Esophagus muscularis mucosa (tissue), 4 donors: ENCODE measurements at regions not wholly inside any gene's neighbourhood (a gene's known extent, or its start where the extent isn't known, plus 50 kb on each side); places are given as distances from the start of the nearest gene placed in this dataset.
A peak's percentile ranks its signal among the peaks of the same experiment; 100 is the strongest.
"Not testable (repeated sequence)": the region's sequence is repeated elsewhere in the genome, so short reads cannot be mapped to it uniquely, and the experiment has no call there.

ENCODE experiments used
- DNase-seq: peaks from one replicate; pipeline ENCODE4 v3.0.0-alpha.2; 2017; ENCODE audit errors: extremely low spot score
- H3K27ac ChIP-seq, 4 donors: fragments of 200-600 bp; sonication (generic); replicated peaks in 1 of 4; 1 replicate in 3 of 4; 2 replicates in 1 of 4; pipeline ENCODE4 v1.5.1; 2016 to 2019; ENCODE audit warnings: mild to moderate bottlenecking in 1 of 4
- H3K27me3 ChIP-seq, 4 donors: fragments of 200-600 bp; sonication (generic); one replicate each; pipeline versions ENCODE4 v1.5.1 to v1.6.0; 2016 to 2019
- H3K36me3 ChIP-seq, 4 donors: fragments of 200-600 bp; sonication (generic); one replicate each; pipeline ENCODE4 v1.5.1; 2016 to 2019
- H3K4me1 ChIP-seq, 4 donors: fragments of 200-600 bp; sonication (generic); one replicate each; pipeline ENCODE4 v1.5.1; 2016 to 2019
- H3K4me3 ChIP-seq, 4 donors: fragments of 200-600 bp; sonication (generic); 1 replicate in 2 of 4; 2 replicates in 2 of 4; pipeline ENCODE4 v1.5.1; 2016 to 2019; ENCODE audit warnings: mild to moderate bottlenecking in 4 of 4, moderate library complexity in 1 of 4
- H3K9me3 ChIP-seq, 4 donors: fragments of 200-600 bp; sonication (generic); 1 replicate in 3 of 4; 2 replicates in 1 of 4; pipeline ENCODE4 v1.5.1; 2016 to 2019
- EP300 ChIP-seq: sonication (generic); formaldehyde crosslinking; IDR thresholded peaks from one replicate; pipeline ENCODE4 v1.6.1; 2017; ENCODE audit warnings: antibody characterized with exemption
- POLR2A ChIP-seq: fragments of 450-650 bp; IDR thresholded peaks from one replicate; pipeline ENCODE4 v1.6.1; 2017; ENCODE audit warnings: antibody characterized with exemption, moderate library complexity, mild to moderate bottlenecking, low read depth
- POLR2AphosphoS5 ChIP-seq, 2 donors: sonication (generic); formaldehyde crosslinking; IDR thresholded peaks; one replicate each; pipeline ENCODE4 v1.6.1; 2017; ENCODE audit warnings: antibody characterized with exemption in 2 of 2
- WGBS: methylation state at CpG from one replicate; pipeline ENCODE4 v1.1.5; 2018; 5-methylcytosine and 5-hydroxymethylcytosine counted together
- intact Hi-C: fragments of 100-400 bp; cut with DNase I; formaldehyde crosslinking; loops from one replicate; pipeline ENCODE4 v1.15.1; 2023
- TF ChIP-seq, protein P1 (sequence below), 3 experiments: fragments of 200-600 bp in 2 of 3; fragments of 450-650 bp in 1 of 3; sonication (generic) in 2 of 3; IDR thresholded peaks; one replicate each; pipeline ENCODE4 v1.5.1; 2017 to 2019; ENCODE audit warnings: antibody characterized with exemption in 3 of 3, mild to moderate bottlenecking in 2 of 3, moderate library complexity in 1 of 3

DNA sequence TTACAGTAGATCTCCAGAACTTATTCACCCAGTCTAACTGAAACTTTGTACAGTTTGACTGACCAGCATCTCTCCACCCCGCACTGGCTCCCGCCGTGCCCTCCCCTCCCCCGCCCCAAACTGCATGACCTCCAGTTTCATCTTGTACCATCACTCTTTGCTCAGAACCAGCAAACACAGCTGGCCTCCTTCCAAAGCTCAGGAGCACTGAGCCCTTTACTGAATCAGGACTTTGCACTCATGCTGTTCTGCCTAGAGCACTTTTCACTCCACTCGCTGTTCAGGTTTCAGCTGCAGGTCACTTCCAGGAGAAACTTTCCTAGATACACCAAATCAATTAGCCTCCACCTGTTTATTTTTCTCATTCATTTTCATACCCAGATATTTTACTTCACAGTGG, 455.3 kb upstream of the PDE3A start:
- intact Hi-C loops = no loop called here
- Histone ChIP-seq H3K27ac (no peak overlapping the region), H3K9me3 (no peaks in the 10 kb centered on the region), H3K4me3 (no peak overlapping the region), H3K27me3 (no peaks in the 10 kb centered on the region), H3K36me3 (no peaks in the 10 kb centered on the region), H3K4me1 (peaks cover 0 to 23% (median 19%) of the 10 kb centered on the region in 4 donors)
- 83% methylated on average over 5 of the region's 5 CpGs for WGBS
- DNase-seq = no peak
- no peak for TF ChIP-seq POLR2AphosphoS5 (IDR thresholded peaks at IDR 0.05)
- TF ChIP-seq, protein P1, sequence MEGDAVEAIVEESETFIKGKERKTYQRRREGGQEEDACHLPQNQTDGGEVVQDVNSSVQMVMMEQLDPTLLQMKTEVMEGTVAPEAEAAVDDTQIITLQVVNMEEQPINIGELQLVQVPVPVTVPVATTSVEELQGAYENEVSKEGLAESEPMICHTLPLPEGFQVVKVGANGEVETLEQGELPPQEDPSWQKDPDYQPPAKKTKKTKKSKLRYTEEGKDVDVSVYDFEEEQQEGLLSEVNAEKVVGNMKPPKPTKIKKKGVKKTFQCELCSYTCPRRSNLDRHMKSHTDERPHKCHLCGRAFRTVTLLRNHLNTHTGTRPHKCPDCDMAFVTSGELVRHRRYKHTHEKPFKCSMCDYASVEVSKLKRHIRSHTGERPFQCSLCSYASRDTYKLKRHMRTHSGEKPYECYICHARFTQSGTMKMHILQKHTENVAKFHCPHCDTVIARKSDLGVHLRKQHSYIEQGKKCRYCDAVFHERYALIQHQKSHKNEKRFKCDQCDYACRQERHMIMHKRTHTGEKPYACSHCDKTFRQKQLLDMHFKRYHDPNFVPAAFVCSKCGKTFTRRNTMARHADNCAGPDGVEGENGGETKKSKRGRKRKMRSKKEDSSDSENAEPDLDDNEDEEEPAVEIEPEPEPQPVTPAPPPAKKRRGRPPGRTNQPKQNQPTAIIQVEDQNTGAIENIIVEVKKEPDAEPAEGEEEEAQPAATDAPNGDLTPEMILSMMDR (IDR thresholded peaks at IDR 0.05) = no peak
- no peak for TF ChIP-seq EP300
- no peak for TF ChIP-seq POLR2A

DNA sequence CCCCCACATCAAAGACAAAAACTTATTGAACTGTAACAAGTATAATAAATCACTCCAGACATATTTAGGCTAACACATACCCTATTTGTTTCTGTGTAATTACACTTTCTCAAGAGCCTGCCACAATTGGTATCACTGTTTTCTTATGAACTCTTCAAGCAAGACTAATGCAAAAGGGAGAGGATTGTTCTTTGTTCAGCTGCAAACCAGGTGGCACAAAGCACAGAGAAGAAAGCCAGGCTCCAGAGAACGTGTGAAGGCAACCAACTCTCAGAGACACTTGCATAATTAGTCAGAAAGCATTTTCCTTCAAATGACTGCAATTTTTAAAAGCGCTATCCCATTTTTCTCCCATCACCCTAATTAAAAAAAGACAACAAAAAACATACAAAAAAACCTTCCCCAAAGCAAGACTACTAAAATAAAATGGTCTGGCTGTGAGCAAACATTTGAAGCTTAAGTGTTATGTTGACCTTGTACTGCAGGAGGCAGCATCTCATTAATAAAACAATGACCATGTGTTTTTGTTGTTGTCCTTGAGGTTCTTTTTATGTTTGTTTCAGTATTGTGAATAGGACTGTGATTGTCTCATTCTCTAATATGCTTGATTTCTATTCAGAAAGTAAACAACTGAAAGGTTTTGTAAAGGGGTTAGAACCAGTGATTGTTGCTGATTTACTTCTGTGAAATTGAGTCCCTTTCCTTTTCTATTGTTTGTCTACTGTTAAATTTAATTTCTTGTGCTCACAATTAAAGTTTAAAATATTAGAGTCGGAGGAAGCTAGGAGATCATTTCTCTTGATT, 452.7 kb upstream of the PDE3A start:
- intact Hi-C loops = no loop called here
- Histone ChIP-seq H3K9me3 (no peaks in the 10 kb centered on the region), H3K4me1 (peaks cover 0 to 29% (median 21%) of the 10 kb centered on the region in 4 donors), H3K27ac (no peak overlapping the region), H3K4me3 (no peak overlapping the region), H3K27me3 (no peaks in the 10 kb centered on the region), H3K36me3 (no peaks in the 10 kb centered on the region)
- 71% methylated on average over 3 of the region's 3 CpGs for WGBS
- no peak for TF ChIP-seq POLR2A
- TF ChIP-seq, protein P1 (IDR thresholded peaks at IDR 0.05) = peak; percentile 50 to 61 (median 59)
- TF ChIP-seq POLR2AphosphoS5 (IDR thresholded peaks at IDR 0.05) = no peak
- TF ChIP-seq EP300 = no peak
- no peak for DNase-seq

DNA sequence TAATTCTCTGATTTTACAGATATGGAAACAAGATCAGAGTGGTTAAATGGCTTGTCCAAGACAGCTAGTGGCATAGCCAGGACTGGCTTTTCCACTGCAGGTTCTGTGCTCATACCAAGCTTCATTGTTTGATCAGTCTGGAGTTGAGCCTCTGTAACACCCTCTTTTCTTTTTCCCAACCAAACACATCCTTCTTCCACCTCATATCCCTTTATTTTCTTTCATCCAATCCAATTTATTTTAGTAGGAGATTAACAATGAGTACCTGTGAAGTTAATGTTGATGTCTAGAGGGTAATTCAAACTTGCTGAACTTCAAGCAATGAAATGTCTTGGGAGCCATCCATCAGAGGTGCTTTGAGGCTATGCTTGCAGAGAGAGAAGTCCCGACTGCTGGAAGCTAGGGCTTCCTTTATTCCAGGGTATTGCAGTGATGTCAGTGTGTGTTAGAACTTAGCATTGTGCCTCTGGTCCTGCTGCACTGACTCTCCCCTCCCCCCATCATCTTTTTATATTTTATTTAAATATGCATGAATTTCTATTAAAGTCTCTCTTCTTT, 452.1 kb upstream of the PDE3A start:
- DNase-seq = no peak
- Histone ChIP-seq H3K4me1 (peaks cover 0 to 29% (median 21%) of the 10 kb centered on the region in 4 donors), H3K27me3 (no peaks in the 10 kb centered on the region), H3K4me3 (no peak overlapping the region), H3K9me3 (no peaks in the 10 kb centered on the region), H3K36me3 (no peaks in the 10 kb centered on the region), H3K27ac (no peak overlapping the region)
- TF ChIP-seq EP300 (no peak), POLR2AphosphoS5 (IDR thresholded peaks at IDR 0.05) (no peak), POLR2A (no peak)
- TF ChIP-seq, protein P1 (IDR thresholded peaks at IDR 0.05) = no peak
- intact Hi-C loops = no loop called here
- WGBS = 20% methylated on average over 1 of the region's 1 CpG

DNA sequence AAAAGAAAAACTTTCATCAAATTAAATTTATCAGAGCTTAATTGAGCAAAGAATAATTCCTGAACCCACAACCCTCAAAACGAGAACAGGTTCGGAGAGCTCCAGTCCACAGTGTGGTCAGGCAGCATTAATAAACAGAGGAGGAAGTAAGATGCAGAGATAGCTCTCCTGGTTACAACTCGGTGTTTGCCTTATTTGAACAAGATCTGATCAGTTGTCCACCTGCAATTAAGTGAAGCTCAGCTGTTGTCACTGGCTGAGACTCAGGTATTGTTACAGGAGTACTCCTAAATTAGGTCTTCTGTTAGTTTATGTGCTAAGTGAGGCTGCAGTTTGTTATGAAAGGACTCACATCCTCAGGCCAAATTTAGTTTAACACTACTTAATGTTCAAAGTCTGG, 451.4 kb upstream of the PDE3A start:
- no peak for DNase-seq
- H3K4me3 ChIP-seq = no peak overlapping the region
- peaks cover 0 to 29% (median 21%) of the 10 kb centered on the region in 4 donors for H3K4me1 ChIP-seq
- no peaks in the 10 kb centered on the region for H3K9me3 ChIP-seq
- intact Hi-C loops = no loop called here
- WGBS = 84% methylated on average over 3 of the region's 3 CpGs
- TF ChIP-seq EP300 (no peak), POLR2A (no peak), POLR2AphosphoS5 (IDR thresholded peaks at IDR 0.05) (no peak)
- TF ChIP-seq, protein P1 (IDR thresholded peaks at IDR 0.05) = no peak
- H3K36me3 ChIP-seq = no peaks in the 10 kb centered on the region
- no peaks in the 10 kb centered on the region for H3K27me3 ChIP-seq
- H3K27ac ChIP-seq = no peak overlapping the region

DNA sequence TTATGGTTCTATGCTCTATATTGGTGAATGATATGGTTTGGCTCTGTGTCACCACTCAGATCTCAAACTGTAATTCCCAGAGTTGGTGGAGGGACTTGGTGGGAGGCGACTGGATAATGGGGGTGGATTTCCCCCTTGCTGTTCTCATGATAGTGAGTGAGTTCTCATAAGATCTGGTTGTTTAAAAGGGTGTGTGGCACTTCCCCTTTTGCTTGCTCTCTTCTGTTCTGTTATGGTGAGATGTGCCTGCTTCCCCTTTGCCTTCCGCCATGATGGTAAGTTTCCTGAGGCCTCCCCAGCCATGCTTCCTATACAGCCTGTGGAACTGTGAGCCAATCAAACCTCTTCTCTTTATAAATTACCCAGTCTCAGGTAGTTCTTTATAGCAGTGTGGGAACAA, 446.6 kb upstream of the PDE3A start:
- peaks cover 0 to 13% (median 7%) of the 10 kb centered on the region in 4 donors for H3K4me1 ChIP-seq
- not testable (repeated sequence) for H3K36me3 ChIP-seq, H3K27ac ChIP-seq, H3K4me3 ChIP-seq, DNase-seq, H3K27me3 ChIP-seq, H3K9me3 ChIP-seq
- intact Hi-C loops = loop anchor here (10.0 kb wide), 1 partner anchor 443 kb away; the partner anchor contains the start of gene PDE3A
- WGBS = 100% methylated on average over 2 of the region's 2 CpGs
